Calu3 (cell line): ENCODE measurements at regions not wholly inside any gene's neighbourhood (a gene's known extent, or its start where the extent isn't known, plus 50 kb on each side); places are given as distances from the start of the nearest gene placed in this dataset.

Source experiments
- BruUV-seq: library from RNA; stranded (reverse); fragments of 400-500 nt; replicated peaks from 2 replicates; lab custom pipeline; 2021; lab: Mats Ljungman, UMichigan
- CTCF ChIA-PET: fragments of 300-600 bp; sonication (Branson Sonifier 250); formaldehyde crosslinking; loops from one replicate; lab custom pipeline; 2022; ENCODE audit warnings: antibody characterized with exemption; lab: Charles Lee
- DNase-seq: peaks from one replicate; pipeline ENCODE4 v3.0.0; 2022
- H3K27ac Mint-ChIP-seq: one replicate; pipeline ENCODE4 v1.8.0; 2022; ENCODE audit warnings: mixed read lengths; ENCODE audit not compliant: unreplicated experiment
- H3K27me3 Mint-ChIP-seq: one replicate; pipeline ENCODE4 v1.8.0; 2022; ENCODE audit warnings: mixed read lengths; ENCODE audit not compliant: unreplicated experiment
- H3K36me3 Mint-ChIP-seq: one replicate; pipeline ENCODE4 v1.8.0; 2022; ENCODE audit warnings: mild to moderate bottlenecking, moderate library complexity, mixed read lengths; ENCODE audit not compliant: insufficient read depth, unreplicated experiment
- H3K4me1 Mint-ChIP-seq: one replicate; pipeline ENCODE4 v1.8.0; 2022; ENCODE audit warnings: mild to moderate bottlenecking, low read depth, mixed read lengths; ENCODE audit not compliant: unreplicated experiment
- H3K4me3 Mint-ChIP-seq: one replicate; pipeline ENCODE4 v1.8.0; 2022; ENCODE audit warnings: mild to moderate bottlenecking, low read depth, moderate library complexity, mixed read lengths; ENCODE audit not compliant: unreplicated experiment
- H3K9me3 Mint-ChIP-seq: one replicate; pipeline ENCODE4 v1.8.0; 2022; ENCODE audit warnings: low read depth, mixed read lengths; ENCODE audit not compliant: unreplicated experiment
- intact Hi-C: fragments of 100-400 bp; cut with micrococcal nuclease; formaldehyde crosslinking; loops from one replicate; pipeline ENCODE4 v1.10.0; 2022; ENCODE audit not compliant: unreplicated experiment
- TF ChIP-seq, protein P1 (sequence below): fragments of 200-600 bp; IDR thresholded peaks from one replicate; pipeline ENCODE4 v1.8.0; 2022; ENCODE audit warnings: antibody characterized with exemption; ENCODE audit not compliant: unreplicated experiment

DNA sequence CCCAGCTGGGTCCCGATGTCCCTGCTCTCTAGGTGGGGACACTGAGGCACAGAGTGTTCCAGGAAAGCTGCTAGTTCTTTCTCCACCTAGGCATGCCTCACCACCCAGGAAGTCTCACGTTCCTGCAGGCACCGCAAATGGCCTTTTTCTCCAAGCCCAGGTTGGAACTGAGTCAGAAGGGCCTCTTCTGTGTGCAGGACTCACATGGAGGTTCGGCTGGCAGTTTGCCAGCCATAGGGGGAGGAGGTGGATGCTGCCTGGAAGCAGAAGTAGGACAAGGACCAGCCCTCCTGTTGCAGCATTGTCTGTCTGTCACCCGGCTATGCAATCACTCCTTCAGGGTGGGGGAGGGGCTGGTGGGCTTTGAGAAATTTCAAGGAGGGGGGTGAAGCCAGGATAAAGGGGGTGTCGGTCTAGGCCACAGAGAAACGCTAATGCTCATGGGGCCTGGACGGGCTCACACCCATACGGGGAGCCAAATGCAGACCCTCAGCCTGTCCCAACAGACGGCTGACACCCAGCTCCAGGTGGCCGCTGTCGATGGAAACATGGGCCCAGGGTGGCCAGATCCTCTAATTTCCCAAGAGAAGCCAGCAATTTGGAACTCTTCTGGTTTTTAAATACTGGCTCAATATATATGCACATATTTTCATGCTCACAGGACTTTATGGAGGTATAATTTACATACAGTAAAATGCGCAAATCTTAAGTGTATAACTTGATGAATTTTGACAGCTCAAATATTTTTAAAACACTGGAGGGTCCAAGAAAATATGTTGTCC lies 120.5 kb downstream of the PHETA1 start:
- DNase-seq, result no peak
- H3K4me3 Mint-ChIP-seq, result no peak overlapping the region
- intact Hi-C loops, result no loop called here
- CTCF ChIA-PET, result interaction anchor here (0.7 kb wide), 2 partner anchors 113 to 280 kb away, joined by 3 to 4 read pairs; no protein-coding TSS in a partner anchor
- no peaks in the 10 kb centered on the region for H3K4me1 Mint-ChIP-seq
- TF ChIP-seq, protein P1, sequence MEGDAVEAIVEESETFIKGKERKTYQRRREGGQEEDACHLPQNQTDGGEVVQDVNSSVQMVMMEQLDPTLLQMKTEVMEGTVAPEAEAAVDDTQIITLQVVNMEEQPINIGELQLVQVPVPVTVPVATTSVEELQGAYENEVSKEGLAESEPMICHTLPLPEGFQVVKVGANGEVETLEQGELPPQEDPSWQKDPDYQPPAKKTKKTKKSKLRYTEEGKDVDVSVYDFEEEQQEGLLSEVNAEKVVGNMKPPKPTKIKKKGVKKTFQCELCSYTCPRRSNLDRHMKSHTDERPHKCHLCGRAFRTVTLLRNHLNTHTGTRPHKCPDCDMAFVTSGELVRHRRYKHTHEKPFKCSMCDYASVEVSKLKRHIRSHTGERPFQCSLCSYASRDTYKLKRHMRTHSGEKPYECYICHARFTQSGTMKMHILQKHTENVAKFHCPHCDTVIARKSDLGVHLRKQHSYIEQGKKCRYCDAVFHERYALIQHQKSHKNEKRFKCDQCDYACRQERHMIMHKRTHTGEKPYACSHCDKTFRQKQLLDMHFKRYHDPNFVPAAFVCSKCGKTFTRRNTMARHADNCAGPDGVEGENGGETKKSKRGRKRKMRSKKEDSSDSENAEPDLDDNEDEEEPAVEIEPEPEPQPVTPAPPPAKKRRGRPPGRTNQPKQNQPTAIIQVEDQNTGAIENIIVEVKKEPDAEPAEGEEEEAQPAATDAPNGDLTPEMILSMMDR, result no peak
- no peaks in the 10 kb centered on the region for H3K36me3 Mint-ChIP-seq
- no TSS peak for BruUV-seq
- H3K27ac Mint-ChIP-seq, result no peak overlapping the region
- no peaks in the 10 kb centered on the region for H3K9me3 Mint-ChIP-seq
- H3K27me3 Mint-ChIP-seq, result peaks cover 91% of the 10 kb centered on the region

DNA sequence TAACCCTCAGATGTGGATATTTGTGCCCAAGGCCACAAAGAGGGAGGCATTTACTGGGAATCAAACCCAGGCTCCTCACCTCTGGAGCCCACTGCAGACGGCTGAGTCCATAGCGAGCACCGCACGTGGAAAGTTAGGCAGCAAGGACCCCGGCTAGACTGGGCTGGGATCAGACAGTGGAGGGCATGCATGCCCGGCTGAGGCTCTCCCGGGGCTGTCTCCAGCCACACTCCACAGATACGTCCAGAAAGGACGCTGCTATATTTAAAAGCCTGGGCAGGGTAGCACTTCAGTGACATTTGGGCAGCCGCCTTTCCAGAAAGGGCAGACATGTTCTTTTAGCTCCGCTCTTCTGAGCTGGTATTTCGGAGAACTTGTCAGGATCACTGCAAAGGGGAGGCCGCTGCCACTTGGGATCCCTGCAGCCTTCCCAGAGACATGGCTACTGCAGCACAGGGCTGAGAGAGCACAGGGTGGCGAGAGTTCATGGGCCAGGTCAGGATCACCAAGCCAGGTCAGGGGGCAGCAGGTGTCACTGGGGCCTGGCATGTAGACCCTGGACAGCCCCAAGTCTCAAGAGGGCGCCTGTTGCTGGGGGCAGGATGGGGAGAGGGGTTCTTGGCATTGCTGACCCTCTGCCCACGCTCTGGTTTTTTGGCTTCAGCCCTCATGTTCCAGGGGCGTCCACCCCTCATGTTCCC lies 121.7 kb downstream of the PHETA1 start:
- DNase-seq, result no peak
- H3K4me1 Mint-ChIP-seq, result no peaks in the 10 kb centered on the region
- CTCF ChIA-PET, result no interaction called here
- H3K27me3 Mint-ChIP-seq, result peaks cover 86% of the 10 kb centered on the region
- no peak overlapping the region for H3K4me3 Mint-ChIP-seq
- TF ChIP-seq, protein P1, result no peak
- BruUV-seq, result no TSS peak
- no peak overlapping the region for H3K27ac Mint-ChIP-seq
- no peaks in the 10 kb centered on the region for H3K36me3 Mint-ChIP-seq
- H3K9me3 Mint-ChIP-seq, result no peaks in the 10 kb centered on the region
- intact Hi-C loops, result no loop called here

DNA sequence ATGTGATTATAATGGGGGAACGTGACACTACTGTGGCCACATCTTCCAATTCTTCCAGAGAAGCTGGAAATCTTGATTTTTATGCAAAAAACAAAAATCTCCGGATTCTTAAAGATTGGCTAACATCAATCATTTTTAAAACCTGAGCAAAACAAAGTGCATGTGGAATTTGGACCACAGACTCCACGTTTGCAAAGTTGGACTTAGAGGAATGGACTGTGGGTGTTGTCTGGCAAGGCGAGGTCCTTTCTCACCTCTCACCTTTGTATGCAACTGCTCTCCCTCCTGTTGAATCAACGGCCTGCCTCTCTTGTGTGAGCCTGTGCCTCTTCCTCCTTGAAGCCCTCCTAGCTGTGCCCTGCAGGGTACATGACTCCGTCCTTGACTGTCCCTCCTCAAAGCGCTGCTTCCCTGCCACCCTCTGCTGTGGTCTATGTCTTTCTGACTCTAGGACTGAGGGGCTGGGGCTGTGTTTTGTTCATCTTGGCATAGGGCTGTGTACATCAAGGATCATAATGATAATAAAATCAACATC lies 122.4 kb downstream of the PHETA1 start:
- TF ChIP-seq, protein P1, result no peak
- no TSS peak for BruUV-seq
- Mint-ChIP-seq H3K27me3 (peaks cover 84% of the 10 kb centered on the region), H3K9me3 (no peaks in the 10 kb centered on the region), H3K36me3 (no peaks in the 10 kb centered on the region), H3K4me1 (no peaks in the 10 kb centered on the region), H3K4me3 (no peak overlapping the region), H3K27ac (no peak overlapping the region)
- no peak for DNase-seq
- CTCF ChIA-PET, result no interaction called here
- intact Hi-C loops, result no loop called here

DNA sequence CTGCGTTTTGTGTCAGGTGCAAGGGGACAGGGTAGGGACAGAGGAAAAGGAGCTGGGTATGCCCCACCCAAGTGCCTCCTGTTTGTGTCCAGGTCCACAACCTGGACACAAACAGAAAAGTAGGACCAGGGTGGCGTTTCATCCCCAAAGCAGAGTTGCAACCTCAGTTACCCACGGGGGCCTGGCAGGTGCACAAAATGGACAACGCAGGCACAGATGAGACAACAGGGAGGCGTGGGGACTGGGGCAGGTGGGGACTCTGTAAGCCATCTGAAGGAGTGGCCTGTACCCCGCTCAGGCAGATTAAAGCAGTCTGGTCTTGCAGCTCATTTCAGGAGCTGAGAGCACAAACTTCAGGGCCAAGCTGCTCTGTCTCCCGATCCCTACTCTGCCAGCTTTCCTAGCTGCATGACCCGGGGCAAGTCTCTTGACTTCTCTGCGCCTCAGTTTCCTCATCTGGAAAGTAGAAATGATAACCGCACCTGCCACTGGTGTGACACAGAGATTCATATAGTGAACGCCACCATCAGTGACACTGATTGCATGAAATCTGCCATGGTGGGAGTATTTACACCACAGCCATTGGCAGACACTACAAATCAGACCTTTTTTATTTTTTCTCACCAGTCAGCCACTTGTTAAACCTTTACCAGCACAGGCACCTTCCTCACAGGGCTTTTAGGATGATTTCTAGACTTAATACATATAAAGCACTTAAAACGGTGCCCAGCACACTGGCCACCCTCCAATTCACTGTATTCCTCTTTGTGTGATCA lies 123.0 kb downstream of the PHETA1 start:
- CTCF ChIA-PET, result no interaction called here
- peaks cover 84% of the 10 kb centered on the region for H3K27me3 Mint-ChIP-seq
- no peak overlapping the region for H3K27ac Mint-ChIP-seq
- H3K36me3 Mint-ChIP-seq, result no peaks in the 10 kb centered on the region
- BruUV-seq, result no TSS peak
- TF ChIP-seq, protein P1, result no peak
- intact Hi-C loops, result no loop called here
- H3K9me3 Mint-ChIP-seq, result no peaks in the 10 kb centered on the region
- no peaks in the 10 kb centered on the region for H3K4me1 Mint-ChIP-seq
- DNase-seq, result no peak
- no peak overlapping the region for H3K4me3 Mint-ChIP-seq
